ENCODE measurements at regions not wholly inside any gene's neighbourhood (a gene's known extent, or its start where the extent isn't known, plus 50 kb on each side); places are given as distances from the start of the nearest gene placed in this dataset.

GRCh38 chr6:84853901-84854300 lies 89.5 kb upstream of the TBX18 start:
- TF ChIP-seq CTCF (IDR thresholded peaks at IDR 0.05) (no peak), POLR2A (IDR thresholded peaks at IDR 0.05) (no peak)
